ENCODE measurements at regions not wholly inside any gene's neighbourhood (a gene's known extent, or its start where the extent isn't known, plus 50 kb on each side); places are given as distances from the start of the nearest gene placed in this dataset.

- TF ChIP-seq POLR2A (IDR thresholded peaks at IDR 0.05; ENCODE audit: low read length), result no peak
- TF ChIP-seq GATA1 (IDR thresholded peaks at IDR 0.05; ENCODE audit: low read depth, low read length), result no peak
Measured at GRCh38 chr1:4106731-4107130, 206.7 kb upstream of the C1orf174 start.

Data from erythroblast (primary cell).